ENCODE measurements at regions not wholly inside any gene's neighbourhood (a gene's known extent, or its start where the extent isn't known, plus 50 kb on each side); places are given as distances from the start of the nearest gene placed in this dataset.

DNA sequence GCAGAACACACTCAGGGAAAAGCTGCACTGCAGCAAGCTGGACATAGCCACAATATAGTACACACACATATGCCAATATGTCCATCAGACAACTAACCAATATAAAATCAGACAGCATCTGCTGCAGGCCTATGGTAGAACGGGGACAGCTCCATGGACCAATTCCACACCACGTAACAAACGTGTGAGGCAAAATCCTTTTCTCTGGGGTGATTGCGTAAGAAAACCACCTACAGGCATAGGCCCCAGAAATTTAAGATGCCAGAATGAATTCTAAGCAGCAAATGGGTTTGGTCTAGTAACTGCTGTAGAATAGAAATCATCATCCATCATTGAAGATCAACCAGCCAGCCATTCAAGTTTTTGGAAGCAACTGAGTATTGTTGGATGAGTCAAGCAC, 368.9 kb upstream of the TMPO start:
- no peak overlapping the region for H2BK5ac ChIP-seq (ENCODE audit: insufficient read length, low read length)
- no peak overlapping the region for H2BK20ac ChIP-seq (ENCODE audit: low read depth, low read length, poor library complexity, severe bottlenecking)
- H4K8ac ChIP-seq (replicated peaks; ENCODE audit: insufficient read length, low read depth, low read length), result no peak overlapping the region
- peaks cover 0 to 4% (median 0%) of the 10 kb centered on the region in 3 experiments; a peak in 1 of 7 replicates for H3K36me3 Mint-ChIP-seq (ENCODE audit: insufficient read depth in 1 of 3, low read depth in 3 of 3)
- no peak overlapping the region for H3K4me2 ChIP-seq (ENCODE audit: insufficient read depth, insufficient read length, low read length)
- H3K27me3 ChIP-seq (ENCODE audit: insufficient read depth, low read length), result no peaks in the 10 kb centered on the region
- H3K27ac Mint-ChIP-seq, result no peak overlapping the region
- no peak overlapping the region for H3K4ac ChIP-seq (ENCODE audit: low read depth, low read length)
- no CpG with 5 or more reads among the region's 4 CpGs for WGBS (ENCODE audit: extremely low coverage, insufficient read length, low lambda C conversion rate)
- H3T11ph ChIP-seq (ENCODE audit: low read length), result no peak overlapping the region
- H3K4me1 Mint-ChIP-seq, result peaks cover 13 to 22% of the 10 kb centered on the region in 2 experiments
- H3K27ac ChIP-seq (ENCODE audit: insufficient read length, low read depth, low read length), result no peak overlapping the region
- no peak overlapping the region for H3K56ac ChIP-seq (ENCODE audit: insufficient read length, low read depth, low read length)
- H3K4me1 ChIP-seq (ENCODE audit: insufficient read depth, low read length), result no peaks in the 10 kb centered on the region; the same call in 1 of the 2 replicates
- H3K4me3 Mint-ChIP-seq, result no peak overlapping the region
- no peaks in the 10 kb centered on the region for H3K79me1 ChIP-seq (ENCODE audit: insufficient read depth, low read depth, low read length, poor library complexity, severe bottlenecking)
- H3K9me3 ChIP-seq (ENCODE audit: control insufficient read depth, low read depth, low read length), result no peaks in the 10 kb centered on the region
- H3K9ac ChIP-seq (ENCODE audit: extremely low read depth, insufficient read length, low read length), result no peak overlapping the region
- no peak for DNase-seq
- no peak overlapping the region for H4K5ac ChIP-seq (ENCODE audit: insufficient read length, low read depth, low read length)
- no peak overlapping the region for H3K23ac ChIP-seq (ENCODE audit: insufficient read length, low read depth, low read length)
- H2AK5ac ChIP-seq (ENCODE audit: insufficient read length, low read length), result no peak overlapping the region
- no peak overlapping the region for H2AFZ ChIP-seq (ENCODE audit: low read length)
- H4K91ac ChIP-seq (ENCODE audit: insufficient read length, low read depth, low read length), result no peak overlapping the region
- H3K23me2 ChIP-seq (ENCODE audit: insufficient read length, low read depth, low read length, poor library complexity, severe bottlenecking), result no peaks in the 10 kb centered on the region
- H3K79me2 ChIP-seq (ENCODE audit: insufficient read depth, low read length), result no peaks in the 10 kb centered on the region
- H3K14ac ChIP-seq (ENCODE audit: insufficient read depth, low read length), result no peak overlapping the region
- no peaks in the 10 kb centered on the region; the same call in 1 of the 2 replicates for H3K27me3 Mint-ChIP-seq (ENCODE audit: low read depth)
- H3K18ac ChIP-seq (ENCODE audit: insufficient read length, low read depth, low read length), result no peak overlapping the region
- no peaks in the 10 kb centered on the region for H4K20me1 ChIP-seq (ENCODE audit: control insufficient read depth, insufficient read depth, insufficient read length)
- no peak overlapping the region for H2BK12ac ChIP-seq (ENCODE audit: insufficient read length, low read depth, low read length)
- H2BK120ac ChIP-seq (ENCODE audit: low read depth, low read length, poor library complexity, severe bottlenecking), result no peak overlapping the region
- H2BK15ac ChIP-seq (ENCODE audit: low read depth, low read length), result no peak overlapping the region
- TF ChIP-seq, protein P1, sequence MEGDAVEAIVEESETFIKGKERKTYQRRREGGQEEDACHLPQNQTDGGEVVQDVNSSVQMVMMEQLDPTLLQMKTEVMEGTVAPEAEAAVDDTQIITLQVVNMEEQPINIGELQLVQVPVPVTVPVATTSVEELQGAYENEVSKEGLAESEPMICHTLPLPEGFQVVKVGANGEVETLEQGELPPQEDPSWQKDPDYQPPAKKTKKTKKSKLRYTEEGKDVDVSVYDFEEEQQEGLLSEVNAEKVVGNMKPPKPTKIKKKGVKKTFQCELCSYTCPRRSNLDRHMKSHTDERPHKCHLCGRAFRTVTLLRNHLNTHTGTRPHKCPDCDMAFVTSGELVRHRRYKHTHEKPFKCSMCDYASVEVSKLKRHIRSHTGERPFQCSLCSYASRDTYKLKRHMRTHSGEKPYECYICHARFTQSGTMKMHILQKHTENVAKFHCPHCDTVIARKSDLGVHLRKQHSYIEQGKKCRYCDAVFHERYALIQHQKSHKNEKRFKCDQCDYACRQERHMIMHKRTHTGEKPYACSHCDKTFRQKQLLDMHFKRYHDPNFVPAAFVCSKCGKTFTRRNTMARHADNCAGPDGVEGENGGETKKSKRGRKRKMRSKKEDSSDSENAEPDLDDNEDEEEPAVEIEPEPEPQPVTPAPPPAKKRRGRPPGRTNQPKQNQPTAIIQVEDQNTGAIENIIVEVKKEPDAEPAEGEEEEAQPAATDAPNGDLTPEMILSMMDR (conservative IDR thresholded peaks at IDR 0.05), result no peak
- no peaks in the 10 kb centered on the region; a peak in 3 of 5 replicates for H3K9me3 Mint-ChIP-seq

Measured in H9 (cell line).